ENCODE measurements at regions not wholly inside any gene's neighbourhood (a gene's known extent, or its start where the extent isn't known, plus 50 kb on each side); places are given as distances from the start of the nearest gene placed in this dataset.

DNA sequence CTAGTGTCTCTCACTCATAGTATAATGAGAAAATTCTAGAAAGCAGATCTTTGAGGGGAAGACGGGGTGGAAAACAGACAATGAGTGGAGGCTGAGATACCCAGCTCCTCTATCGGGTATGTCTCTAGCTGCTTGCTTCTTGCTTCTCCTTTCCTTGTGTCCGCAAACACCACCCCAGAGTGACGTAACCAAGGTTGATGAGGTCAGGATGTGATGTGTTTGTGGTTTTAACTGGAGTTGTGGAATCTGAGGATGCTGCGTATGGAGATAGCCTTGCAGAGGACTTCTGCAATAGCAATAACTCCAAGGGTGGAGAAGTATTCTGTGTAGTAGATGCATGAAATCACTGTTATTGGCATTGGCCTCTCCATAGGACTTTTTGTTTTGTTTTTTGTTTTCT is 132.7 kb upstream of the IFNGR1 start:
- no peak overlapping the region for H2BK15ac ChIP-seq (ENCODE audit: low read length)
- CTCF ChIA-PET (ENCODE audit: partially characterized antibody): interaction anchor here (2.2 kb wide), 1 partner anchor 38 kb away, joined by 6 read pairs; no protein-coding TSS in a partner anchor
- no peak for TF ChIP-seq CTBP2 (IDR thresholded peaks at IDR 0.05; ENCODE audit: borderline replicate concordance, insufficient read depth, insufficient read length, low read length)
- no peak for TF ChIP-seq SIN3A (conservative IDR thresholded peaks at IDR 0.05 in 1 of 2, IDR thresholded peaks at IDR 0.05 in 1 of 2; ENCODE audit: low read depth in 1 of 2, low read length in 2 of 2)
- TF ChIP-seq HDAC2 (IDR thresholded peaks at IDR 0.05; ENCODE audit: borderline replicate concordance in 1 of 2, low read depth in 2 of 2, low read length in 2 of 2): no peak
- no peak for TF ChIP-seq GABPA (IDR thresholded peaks at IDR 0.05; ENCODE audit: borderline replicate concordance, insufficient read depth, low read length)
- no peak for TF ChIP-seq BRCA1 (IDR thresholded peaks at IDR 0.05; ENCODE audit: low read depth, low read length)
- no peak for TF ChIP-seq MAFK (IDR thresholded peaks at IDR 0.05; ENCODE audit: low read depth, low read length)
- TF ChIP-seq POLR2AphosphoS5 (IDR thresholded peaks at IDR 0.05; ENCODE audit: low read depth, low read length): no peak
- TF ChIP-seq ZNF274 (IDR thresholded peaks at IDR 0.05; ENCODE audit: borderline replicate concordance, extremely low read depth, low read length): no peak
- TF ChIP-seq PHF8 (conservative IDR thresholded peaks at IDR 0.05; ENCODE audit: low read depth, low read length): no peak
- TF ChIP-seq TCF12 (IDR thresholded peaks at IDR 0.05; ENCODE audit: low read depth, low read length): no peak
- TF ChIP-seq FOSL1 (IDR thresholded peaks at IDR 0.05; ENCODE audit: insufficient read depth, low read depth, low read length): no peak

More for the DNA sequence above, 132.7 kb upstream of the IFNGR1 start:
- Histone ChIP-seq H4K8ac (ENCODE audit: extremely low read depth, insufficient read depth, low read length) (no peak overlapping the region), H3K14ac (ENCODE audit: insufficient read length) (no peak overlapping the region), H2AFZ (ENCODE audit: low read length) (no peak overlapping the region), H3K56ac (replicated peaks; ENCODE audit: insufficient read length, low read depth, low read length) (no peak overlapping the region), H3K27ac (ENCODE audit: low read depth, low read length) (no peak overlapping the region), H2BK120ac (replicated peaks; ENCODE audit: low read depth, low read length) (no peak overlapping the region), H4K91ac (replicated peaks; ENCODE audit: insufficient read length, low read length) (no peak overlapping the region), H3K23ac (ENCODE audit: insufficient read length) (no peak overlapping the region), H3K4me2 (ENCODE audit: insufficient read depth in 1 of 2, low read depth in 2 of 2, low read length in 2 of 2) (no peak overlapping the region), H4K20me1 (replicated peaks in 1 of 2; ENCODE audit: control insufficient read depth in 1 of 2, insufficient read depth in 2 of 2, low read length in 2 of 2) (no peaks in the 10 kb centered on the region), H3K4me1 (replicated peaks in 1 of 4; ENCODE audit: control insufficient read depth in 3 of 4, insufficient read depth in 4 of 4, low read length in 3 of 4) (no peaks in the 10 kb centered on the region), H3K18ac (ENCODE audit: extremely low read depth, low read length) (no peak overlapping the region), H2AK5ac (ENCODE audit: low read depth, low read length) (no peak overlapping the region), H2BK12ac (ENCODE audit: low read depth, low read length) (no peak overlapping the region), H3K23me2 (ENCODE audit: low read depth, low read length) (no peaks in the 10 kb centered on the region), H3K4me3 (ENCODE audit: extremely low read depth in 1 of 4, insufficient read depth in 2 of 4, low read depth in 3 of 4, low read length in 4 of 4) (no peak overlapping the region), H4K5ac (ENCODE audit: insufficient read length, low read depth, low read length) (no peak overlapping the region), H3K79me1 (ENCODE audit: low read depth, low read length) (no peaks in the 10 kb centered on the region), H3K9ac (replicated peaks in 1 of 4; ENCODE audit: extremely low read depth in 1 of 4, low read depth in 3 of 4, low read length in 3 of 4) (no peak overlapping the region), H2BK5ac (ENCODE audit: low read depth, low read length) (no peak overlapping the region), H3K9me3 (ENCODE audit: insufficient read depth in 2 of 2, low read depth in 1 of 2, low read length in 1 of 2) (no peaks in the 10 kb centered on the region), H2BK20ac (ENCODE audit: low read length) (no peak overlapping the region), H3K4ac (replicated peaks; ENCODE audit: insufficient read length, low read depth, low read length) (no peak overlapping the region), H3K27me3 (replicated peaks in 1 of 4; ENCODE audit: control insufficient read depth in 3 of 4, extremely low read depth in 1 of 4, insufficient read depth in 3 of 4, low read length in 3 of 4) (no peaks in the 10 kb centered on the region), H3K79me2 (ENCODE audit: control insufficient read depth in 1 of 2, insufficient read depth in 2 of 2, low read length in 2 of 2) (no peaks in the 10 kb centered on the region), H3K36me3 (ENCODE audit: control insufficient read depth in 2 of 4, insufficient read depth in 4 of 4, low read length in 3 of 4) (no peaks in the 10 kb centered on the region)
- no peak for DNase-seq (ENCODE audit: low read depth in 1 of 2, low spot score in 2 of 2)
- WGBS, 2 experiments (ENCODE audit: extremely low coverage in 1 of 2, insufficient coverage in 1 of 2, insufficient read length in 1 of 2, insufficient replicate concordance in 2 of 2, low coverage in 1 of 2, low lambda C conversion rate in 2 of 2, missing lambda C conversion rate in 1 of 2): 94% methylated on average over 5 of the region's 5 CpGs; no CpG with 5 or more reads in 1 of the 2 experiments
- POLR2A ChIA-PET (ENCODE audit: partially characterized antibody): no interaction called here
- no peak for FAIRE-seq

All from H1 (cell line).